ENCODE measurements at regions not wholly inside any gene's neighbourhood (a gene's known extent, or its start where the extent isn't known, plus 50 kb on each side); places are given as distances from the start of the nearest gene placed in this dataset.

DNA sequence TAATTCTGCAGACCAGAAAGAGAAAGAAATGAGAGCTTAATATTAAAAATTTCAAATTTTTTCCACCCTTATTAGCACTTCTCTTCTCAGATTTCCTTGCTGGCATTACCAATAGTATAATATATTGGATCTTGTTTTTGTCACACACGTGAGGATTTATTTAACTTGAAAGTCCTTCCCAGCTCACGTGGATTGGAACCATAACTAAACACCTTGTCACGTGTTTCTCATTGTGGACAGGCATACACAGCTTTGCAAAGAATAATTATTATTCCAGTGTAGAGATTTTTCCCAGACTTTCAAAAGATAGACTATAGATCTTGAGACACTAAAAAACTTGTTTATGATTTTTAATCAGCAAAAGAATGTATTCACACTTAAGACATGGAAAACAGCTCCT, 123.8 kb upstream of the LPAR1 start:
- no peak overlapping the region for H3K14ac ChIP-seq (replicated peaks; ENCODE audit: low read depth, low read length)
- H2AK9ac ChIP-seq (replicated peaks; ENCODE audit: low read depth, low read length, poor library complexity), result no peak overlapping the region
- H2BK15ac ChIP-seq (ENCODE audit: low read depth, low read length), result no peak overlapping the region
- ChIA-PET CTCF (no interaction called here), POLR2A (ENCODE audit: unreplicated experiment) (no interaction called here)
- no peak overlapping the region for H3K56ac ChIP-seq (ENCODE audit: extremely low read depth, insufficient read depth, low read length)
- no peak overlapping the region for H3K4me3 ChIP-seq (ENCODE audit: insufficient read depth, low read depth, low read length)
- H4K8ac ChIP-seq (ENCODE audit: low read depth in 2 of 2, low read length in 2 of 2), result no peak overlapping the region
- intact Hi-C loops (cut with micrococcal nuclease) (no loop called here), in situ Hi-C loops (cut with MboI; ENCODE audit: low sequenced_read_pairs) (no loop called here), dilution Hi-C loops (cut with HindIII; ENCODE audit: low sequenced_read_pairs, unreplicated experiment) (no loop called here)
- H3K36me3 ChIP-seq (ENCODE audit: control insufficient read depth, insufficient read depth, low read length), result no peaks in the 10 kb centered on the region
- H4K20me1 ChIP-seq (ENCODE audit: insufficient read depth, low read length), result no peaks in the 10 kb centered on the region
- no peak overlapping the region for H4K5ac ChIP-seq (ENCODE audit: low read depth, low read length)
- no peaks in the 10 kb centered on the region for H3K9me3 ChIP-seq (ENCODE audit: control insufficient read depth, insufficient read depth, low read length)
- H2BK120ac ChIP-seq (ENCODE audit: low read depth, low read length), result no peak overlapping the region
- ATAC-seq (ENCODE audit: low read depth), result no peak
- H3K27me3 ChIP-seq (ENCODE audit: control insufficient read depth, insufficient read depth, low read length), result no peaks in the 10 kb centered on the region
- H2AK5ac ChIP-seq (ENCODE audit: low read depth, low read length), result no peak overlapping the region
- H4K91ac ChIP-seq (ENCODE audit: insufficient read depth, low read depth, low read length), result no peak overlapping the region
- peaks cover 3% of the 10 kb centered on the region for H3K9me1 ChIP-seq (ENCODE audit: insufficient read depth, low read length)
- BruUV-seq (replicated peaks), result no TSS peak
- DNase-seq, result no peak
- no peak overlapping the region for H2BK5ac ChIP-seq (ENCODE audit: low read depth, low read length, poor library complexity, severe bottlenecking)
- no peak overlapping the region for H3K27ac ChIP-seq (ENCODE audit: insufficient read depth, low read length)
- H3K18ac ChIP-seq (ENCODE audit: low read depth, low read length), result no peak overlapping the region
- H3K4me1 ChIP-seq (ENCODE audit: control insufficient read depth, insufficient read depth, low read length), result peaks cover 3% of the 10 kb centered on the region
- H3K79me1 ChIP-seq (ENCODE audit: low read depth in 1 of 2, low read length in 2 of 2), result no peaks in the 10 kb centered on the region
- no peak overlapping the region for H3K4ac ChIP-seq (ENCODE audit: low read depth, low read length)
- no peak for TF ChIP-seq CHD1 (IDR thresholded peaks at IDR 0.05; ENCODE audit: low read depth, low read length)
- TF ChIP-seq MAZ (IDR thresholded peaks at IDR 0.05; ENCODE audit: borderline replicate concordance, low read depth, low read length), result no peak
- no peak for TF ChIP-seq RCOR1 (IDR thresholded peaks at IDR 0.05; ENCODE audit: insufficient replicate concordance, low read length)
- TF ChIP-seq RAD21 (IDR thresholded peaks at IDR 0.05; ENCODE audit: low read length), result no peak
- TF ChIP-seq MXI1 (IDR thresholded peaks at IDR 0.05; ENCODE audit: borderline replicate concordance, low read depth, low read length), result no peak
- TF ChIP-seq FOS (IDR thresholded peaks at IDR 0.05; ENCODE audit: low read depth, low read length), result no peak
- TF ChIP-seq BHLHE40 (IDR thresholded peaks at IDR 0.05; ENCODE audit: low read depth, low read length), result no peak
- TF ChIP-seq, protein P1, sequence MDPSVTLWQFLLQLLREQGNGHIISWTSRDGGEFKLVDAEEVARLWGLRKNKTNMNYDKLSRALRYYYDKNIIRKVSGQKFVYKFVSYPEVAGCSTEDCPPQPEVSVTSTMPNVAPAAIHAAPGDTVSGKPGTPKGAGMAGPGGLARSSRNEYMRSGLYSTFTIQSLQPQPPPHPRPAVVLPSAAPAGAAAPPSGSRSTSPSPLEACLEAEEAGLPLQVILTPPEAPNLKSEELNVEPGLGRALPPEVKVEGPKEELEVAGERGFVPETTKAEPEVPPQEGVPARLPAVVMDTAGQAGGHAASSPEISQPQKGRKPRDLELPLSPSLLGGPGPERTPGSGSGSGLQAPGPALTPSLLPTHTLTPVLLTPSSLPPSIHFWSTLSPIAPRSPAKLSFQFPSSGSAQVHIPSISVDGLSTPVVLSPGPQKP (IDR thresholded peaks at IDR 0.05; ENCODE audit: borderline replicate concordance, low read depth, low read length), result no peak
- no peak for TF ChIP-seq RFX5 (IDR thresholded peaks at IDR 0.05; ENCODE audit: low read depth, low read length)
- no peak for TF ChIP-seq CEBPB (IDR thresholded peaks at IDR 0.05; ENCODE audit: low read depth, low read length)
- no peak for TF ChIP-seq NFE2L2 (IDR thresholded peaks at IDR 0.05; ENCODE audit: low read depth, low read length)
- TF ChIP-seq, protein P2, sequence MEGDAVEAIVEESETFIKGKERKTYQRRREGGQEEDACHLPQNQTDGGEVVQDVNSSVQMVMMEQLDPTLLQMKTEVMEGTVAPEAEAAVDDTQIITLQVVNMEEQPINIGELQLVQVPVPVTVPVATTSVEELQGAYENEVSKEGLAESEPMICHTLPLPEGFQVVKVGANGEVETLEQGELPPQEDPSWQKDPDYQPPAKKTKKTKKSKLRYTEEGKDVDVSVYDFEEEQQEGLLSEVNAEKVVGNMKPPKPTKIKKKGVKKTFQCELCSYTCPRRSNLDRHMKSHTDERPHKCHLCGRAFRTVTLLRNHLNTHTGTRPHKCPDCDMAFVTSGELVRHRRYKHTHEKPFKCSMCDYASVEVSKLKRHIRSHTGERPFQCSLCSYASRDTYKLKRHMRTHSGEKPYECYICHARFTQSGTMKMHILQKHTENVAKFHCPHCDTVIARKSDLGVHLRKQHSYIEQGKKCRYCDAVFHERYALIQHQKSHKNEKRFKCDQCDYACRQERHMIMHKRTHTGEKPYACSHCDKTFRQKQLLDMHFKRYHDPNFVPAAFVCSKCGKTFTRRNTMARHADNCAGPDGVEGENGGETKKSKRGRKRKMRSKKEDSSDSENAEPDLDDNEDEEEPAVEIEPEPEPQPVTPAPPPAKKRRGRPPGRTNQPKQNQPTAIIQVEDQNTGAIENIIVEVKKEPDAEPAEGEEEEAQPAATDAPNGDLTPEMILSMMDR (conservative IDR thresholded peaks at IDR 0.05; ENCODE audit: low read depth, low read length), result no peak
- TF ChIP-seq, protein P3, sequence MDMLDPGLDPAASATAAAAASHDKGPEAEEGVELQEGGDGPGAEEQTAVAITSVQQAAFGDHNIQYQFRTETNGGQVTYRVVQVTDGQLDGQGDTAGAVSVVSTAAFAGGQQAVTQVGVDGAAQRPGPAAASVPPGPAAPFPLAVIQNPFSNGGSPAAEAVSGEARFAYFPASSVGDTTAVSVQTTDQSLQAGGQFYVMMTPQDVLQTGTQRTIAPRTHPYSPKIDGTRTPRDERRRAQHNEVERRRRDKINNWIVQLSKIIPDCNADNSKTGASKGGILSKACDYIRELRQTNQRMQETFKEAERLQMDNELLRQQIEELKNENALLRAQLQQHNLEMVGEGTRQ (IDR thresholded peaks at IDR 0.05; ENCODE audit: low read depth, low read length), result no peak
- TF ChIP-seq MAFK (IDR thresholded peaks at IDR 0.05; ENCODE audit: low read depth, low read length), result no peak
- no peak for TF ChIP-seq SMC3 (IDR thresholded peaks at IDR 0.05; ENCODE audit: low read depth, low read length)
- TF ChIP-seq POLR2A (IDR thresholded peaks at IDR 0.05; ENCODE audit: low read depth, low read length), result no peak
- H3K4me2 ChIP-seq (ENCODE audit: low read depth, low read length), result no peak overlapping the region
- no peak overlapping the region for H3K9ac ChIP-seq (ENCODE audit: low read depth, low read length)
- WGBS, 2 experiments (ENCODE audit: extremely low coverage in 2 of 2, insufficient read length in 1 of 2), result no CpG with 5 or more reads among the region's 3 CpGs
- no peak overlapping the region for H2BK20ac ChIP-seq (ENCODE audit: low read depth, low read length)
- no peak overlapping the region for H3K23ac ChIP-seq (ENCODE audit: low read depth, low read length)
- no peak overlapping the region for H2AFZ ChIP-seq (replicated peaks; ENCODE audit: low read length, poor library complexity)

Measured in IMR-90 (cell line).